AML-193 (cell line): ENCODE measurements at regions not wholly inside any gene's neighbourhood (a gene's known extent, or its start where the extent isn't known, plus 50 kb on each side); places are given as distances from the start of the nearest gene placed in this dataset.
"Not testable (repeated sequence)": the region's sequence is repeated elsewhere in the genome, so short reads cannot be mapped to it uniquely, and the experiment has no call there.

Experiments used
- DNase-seq, 2 experiments: peaks; one replicate each; lab custom pipeline; 2025; lab: John Stamatoyannopoulos, UW

DNA sequence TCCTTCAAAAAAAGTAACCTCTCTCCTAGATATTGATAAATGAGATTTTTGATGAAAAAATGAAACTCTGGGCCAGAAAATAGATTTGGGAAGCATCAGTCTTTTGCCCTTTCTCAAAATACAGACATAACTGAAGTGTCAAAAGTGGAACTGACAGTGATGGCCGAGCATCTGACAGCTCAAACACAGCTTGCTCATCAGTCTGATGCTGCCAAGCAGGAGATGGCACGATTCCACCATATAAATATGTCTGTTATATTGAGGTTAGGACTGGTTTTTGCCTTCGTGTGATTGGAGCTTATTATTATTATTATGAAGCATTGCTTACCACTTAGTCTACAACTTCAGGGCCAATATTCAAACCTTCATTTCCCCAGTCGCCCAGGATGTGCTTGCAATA is 152.6 kb upstream of the EPHA3 start:
- DNase-seq: no peak

DNA sequence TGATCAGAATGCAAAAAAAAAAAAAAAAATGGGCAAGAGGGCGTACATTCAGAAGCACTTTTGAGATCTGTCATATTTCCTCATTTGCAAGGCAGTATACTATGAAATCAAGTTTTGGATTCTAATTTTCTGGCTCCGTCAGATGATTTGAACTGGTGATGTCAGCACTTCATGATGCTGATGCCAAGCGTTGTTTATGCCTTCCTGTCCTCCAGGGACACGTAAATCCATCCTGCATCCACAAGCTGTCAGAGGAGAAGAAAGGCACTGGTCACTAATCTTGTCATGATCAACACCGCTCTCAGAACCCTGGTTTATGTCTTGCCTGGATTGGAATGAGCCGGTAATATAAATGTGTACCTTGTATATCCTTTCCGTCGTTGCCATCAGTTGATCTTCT is 152.1 kb upstream of the EPHA3 start:
- DNase-seq: no peak

DNA sequence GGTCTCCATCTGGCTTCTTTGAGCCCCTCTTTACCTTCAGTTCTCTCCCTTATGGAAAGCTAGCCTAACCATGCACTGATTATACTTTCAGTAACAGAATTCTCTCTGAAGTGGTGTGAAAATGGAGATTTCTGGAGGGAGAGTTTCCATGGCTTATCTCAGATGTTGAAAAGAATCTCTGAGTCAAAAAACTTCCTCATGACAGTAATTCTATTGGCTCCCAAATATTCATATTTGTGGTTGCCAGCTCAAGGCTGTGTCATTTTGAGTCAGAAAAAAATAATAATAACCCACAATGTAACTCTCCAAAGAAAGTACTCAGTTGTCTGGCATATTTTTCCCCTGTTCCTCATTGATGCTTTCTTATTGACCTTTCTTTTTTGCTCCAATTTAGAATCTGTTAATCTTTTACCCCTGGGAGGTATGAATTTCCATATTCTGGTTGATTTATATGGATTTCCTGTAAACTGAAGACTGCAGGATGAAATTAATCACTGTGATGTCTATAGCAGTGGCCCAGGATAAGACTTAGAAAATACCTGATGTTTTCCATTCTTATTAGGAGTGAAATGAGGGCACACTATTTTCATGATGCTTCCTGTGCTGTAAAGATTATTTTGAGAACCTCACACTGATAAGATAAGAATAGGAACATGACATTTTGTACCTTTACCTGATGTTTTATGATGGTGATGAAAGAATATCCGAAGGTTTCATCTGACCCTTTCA is 149.5 kb upstream of the EPHA3 start:
- DNase-seq: no peak

DNA sequence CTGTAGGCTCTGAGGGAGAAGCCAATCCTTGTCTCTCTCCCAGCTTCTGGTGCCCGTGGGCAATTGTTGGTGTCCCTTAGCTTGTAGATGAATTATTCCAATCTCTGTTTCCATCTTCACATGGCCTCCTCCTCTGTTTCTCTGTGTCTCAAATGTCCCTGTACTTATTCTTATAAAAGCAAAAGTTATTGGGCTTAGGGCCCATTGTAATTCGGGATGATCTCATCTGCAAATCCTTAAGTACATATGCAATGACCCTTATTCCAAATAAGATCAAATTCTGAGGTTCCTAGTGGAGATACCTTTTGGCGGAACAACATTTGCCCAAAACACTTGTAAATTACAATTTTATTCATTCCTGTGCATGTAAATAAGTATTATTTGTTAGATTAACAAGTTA is 147.4 kb upstream of the EPHA3 start:
- DNase-seq: no peak

DNA sequence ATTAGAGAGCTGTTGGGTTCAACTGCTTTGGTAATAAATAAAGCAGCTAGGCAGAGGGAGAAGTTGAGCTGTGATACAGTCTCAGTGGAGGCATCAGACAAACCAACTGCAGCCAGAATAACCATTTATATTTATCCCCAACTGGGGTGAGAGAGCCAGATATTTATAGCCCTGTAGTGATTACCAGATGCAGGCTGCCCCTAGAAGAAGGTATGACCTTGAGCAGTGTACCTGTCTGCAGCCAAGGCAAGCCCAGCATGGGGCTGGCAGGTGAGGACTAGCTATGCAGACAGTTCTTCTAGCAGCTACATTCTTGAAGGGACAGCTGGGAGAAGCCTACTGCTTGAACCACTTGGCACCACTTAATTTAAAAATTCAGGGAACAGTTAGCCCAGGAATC is 144.4 kb upstream of the EPHA3 start:
- no peak for DNase-seq

DNA sequence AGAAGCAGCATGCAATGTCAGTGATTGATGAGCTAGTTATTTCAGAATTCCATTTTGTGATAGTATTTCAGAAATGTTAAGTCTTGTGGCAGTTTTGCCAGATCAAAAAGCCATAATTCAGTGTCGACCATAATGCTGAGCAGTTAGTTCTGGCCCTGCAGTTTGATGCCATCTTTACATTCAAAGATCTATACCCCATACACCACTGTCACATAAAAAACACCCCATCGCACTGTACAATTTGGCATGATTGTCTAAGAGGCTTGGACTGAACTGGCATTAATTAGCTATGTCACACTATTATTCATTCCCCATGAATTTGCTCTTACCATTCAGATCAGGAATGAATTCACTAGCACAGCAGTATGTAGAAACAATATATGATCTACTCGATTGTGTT is 127.7 kb upstream of the EPHA3 start:
- DNase-seq: no peak

DNA sequence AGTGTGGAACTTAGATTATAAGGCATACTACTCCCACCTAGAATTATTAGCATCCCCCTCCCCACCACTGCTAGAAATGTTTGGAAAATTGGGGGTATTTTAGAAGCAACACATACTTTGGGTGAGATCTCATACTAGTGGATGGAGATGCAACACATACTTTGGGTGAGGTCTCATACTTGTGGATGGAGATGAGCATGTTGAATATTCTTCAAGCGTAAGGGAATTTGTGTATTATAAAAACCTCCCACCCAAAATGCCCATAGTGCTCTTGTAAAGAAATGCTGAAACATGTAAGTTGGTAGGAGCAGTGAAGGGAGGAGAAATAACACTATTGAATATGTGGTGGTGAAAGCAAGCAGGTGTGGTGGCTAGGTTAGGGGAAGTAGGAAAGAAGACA is 124.0 kb upstream of the EPHA3 start:
- no peak for DNase-seq

DNA sequence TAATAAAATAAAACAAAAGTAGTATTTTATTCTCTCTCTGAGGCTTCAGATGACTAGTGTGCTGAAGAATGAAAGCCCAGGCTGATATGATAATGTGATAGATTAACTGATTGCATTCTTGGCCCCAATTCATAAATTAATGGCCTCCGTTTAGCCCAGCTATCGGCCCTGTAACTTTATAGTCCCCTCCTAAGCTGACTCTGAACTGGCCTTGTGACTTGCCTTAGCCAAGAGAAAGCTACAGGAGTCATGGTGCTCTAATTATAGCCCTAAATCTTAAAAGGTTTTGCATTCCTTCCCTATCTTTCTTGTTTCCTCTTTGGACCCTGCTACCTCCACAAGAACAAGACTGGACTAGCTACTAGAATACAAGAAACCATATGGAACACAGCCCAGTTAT is 123.2 kb upstream of the EPHA3 start:
- no peak for DNase-seq

DNA sequence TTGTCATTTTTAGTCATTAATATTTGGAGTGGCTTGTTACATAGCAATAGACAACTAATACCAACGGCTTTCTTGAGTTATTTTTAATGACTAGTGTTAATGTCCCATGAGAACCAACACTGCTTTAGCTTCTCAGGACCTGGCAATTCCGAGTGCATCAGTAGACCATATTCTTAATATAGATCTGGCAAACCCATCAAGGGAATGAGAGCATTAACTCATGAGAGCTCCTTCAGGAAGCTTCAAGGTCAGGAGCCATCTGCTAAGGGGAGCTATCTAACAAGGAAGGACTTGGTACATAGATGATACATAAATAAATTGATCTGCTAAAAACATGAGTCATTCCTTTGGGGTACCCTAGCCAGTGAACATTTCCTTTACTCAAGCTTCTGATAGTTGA is 122.6 kb upstream of the EPHA3 start:
- no peak for DNase-seq

DNA sequence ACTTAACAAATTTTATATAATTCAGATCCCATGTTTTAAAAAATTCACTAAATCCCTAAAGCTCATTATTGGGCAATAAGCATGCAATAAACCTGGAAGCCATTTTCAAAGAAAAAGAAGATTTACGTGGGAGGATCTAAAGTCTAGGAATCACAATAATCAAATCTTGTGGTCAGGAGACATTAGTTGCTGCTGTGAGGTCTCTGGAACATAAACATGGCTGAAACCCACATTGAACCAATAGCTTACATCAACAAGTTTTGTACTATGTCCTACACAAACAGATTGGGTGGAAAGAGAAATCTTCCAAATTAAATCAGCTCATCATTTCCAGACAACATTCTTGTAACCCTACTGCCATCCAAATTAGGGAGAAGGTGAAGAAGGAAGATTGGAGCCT is 121.9 kb upstream of the EPHA3 start:
- DNase-seq: no peak

DNA sequence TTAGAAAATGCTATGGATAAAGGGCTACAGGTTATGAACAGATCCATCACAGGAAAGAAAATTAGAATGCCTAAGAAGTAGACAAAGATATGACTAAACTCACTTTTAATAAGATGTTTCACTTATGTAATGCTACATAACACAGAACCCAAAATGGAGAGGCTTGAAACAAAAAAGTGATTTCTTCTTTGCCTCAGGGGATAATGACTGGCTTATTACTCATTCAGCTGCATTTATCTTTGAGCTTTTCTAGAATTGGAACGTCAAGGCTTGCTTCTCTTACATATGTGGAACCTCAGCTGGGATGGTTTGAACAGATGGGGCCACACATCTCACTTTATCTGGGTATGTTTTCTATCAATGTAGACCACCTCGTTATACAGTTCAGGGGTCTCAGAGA is 120.6 kb upstream of the EPHA3 start:
- no peak for DNase-seq

DNA sequence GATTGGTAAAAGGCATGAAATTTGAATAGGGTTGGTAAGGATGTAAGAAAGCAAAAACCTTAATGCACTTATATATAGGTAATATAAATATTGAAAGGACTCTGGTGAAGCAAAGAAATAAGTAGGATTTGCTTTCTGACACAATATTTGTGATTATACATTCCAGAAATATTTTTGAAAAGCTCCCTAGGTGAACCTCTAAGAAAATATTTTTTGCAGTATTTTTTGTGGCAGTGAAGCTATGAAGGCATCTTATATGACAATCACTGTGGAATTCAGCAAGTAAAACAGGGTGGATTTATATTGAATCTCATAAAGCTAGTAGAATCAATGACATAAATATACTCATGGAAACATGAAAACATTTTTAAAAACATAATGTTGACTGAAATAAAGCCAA is 119.6 kb upstream of the EPHA3 start:
- DNase-seq: no peak

DNA sequence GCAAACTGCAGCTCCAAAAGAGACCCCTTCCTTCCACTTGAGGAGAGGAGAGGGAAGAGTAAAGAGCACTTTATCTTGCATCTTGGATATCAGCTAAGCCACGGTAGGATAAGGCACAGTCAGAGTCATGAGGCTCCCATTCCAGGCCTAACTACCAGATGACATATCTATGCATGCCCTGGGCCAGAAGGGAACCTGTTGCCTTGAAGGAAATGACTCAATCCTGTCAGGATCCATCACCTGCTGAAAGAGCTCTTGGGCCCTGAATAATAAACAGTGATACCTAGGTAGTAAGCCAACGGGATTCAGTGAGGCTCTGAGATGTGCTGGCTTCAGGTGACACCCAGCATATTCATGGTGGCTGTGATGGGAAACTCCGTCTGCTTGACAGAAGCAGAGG is 118.5 kb upstream of the EPHA3 start:
- no peak for DNase-seq

DNA sequence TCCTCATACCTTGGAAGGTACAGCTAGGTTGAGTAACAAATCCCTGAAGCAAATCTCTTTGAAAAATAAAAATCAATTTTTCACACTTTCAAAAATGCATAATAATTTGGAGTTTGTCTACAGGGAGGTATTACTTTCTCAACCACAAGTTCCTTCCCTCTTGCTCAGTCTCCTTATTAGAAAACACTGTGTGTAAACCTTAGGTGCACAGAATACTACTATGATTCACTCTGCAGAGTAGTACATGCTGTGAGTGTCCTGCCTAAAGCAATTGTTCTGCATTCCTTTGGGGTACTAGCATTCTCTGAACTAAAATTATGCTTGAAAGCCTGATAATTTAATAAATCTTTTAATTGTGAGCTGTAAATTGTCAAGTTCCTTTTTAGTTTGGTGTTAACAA is 115.9 kb upstream of the EPHA3 start:
- no peak for DNase-seq

DNA sequence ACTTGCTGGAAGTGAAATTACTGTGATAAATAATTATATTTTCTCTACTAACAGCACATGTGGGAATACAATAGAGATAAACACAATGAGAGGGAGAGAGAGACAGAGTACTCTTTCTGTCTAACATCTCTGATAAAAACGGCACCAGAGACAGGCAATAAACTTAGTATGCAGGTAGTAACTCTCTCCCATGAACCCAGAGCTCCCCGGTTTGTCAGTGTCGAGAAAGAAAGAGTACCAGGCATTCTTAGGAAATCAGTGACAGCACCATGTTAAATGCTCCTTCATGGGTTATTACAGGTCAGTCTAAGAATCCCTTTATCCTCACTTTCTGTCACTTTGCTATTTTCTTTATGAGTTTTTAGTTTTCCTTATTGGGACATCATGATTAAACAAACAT is 110.7 kb upstream of the EPHA3 start:
- no peak for DNase-seq

DNA sequence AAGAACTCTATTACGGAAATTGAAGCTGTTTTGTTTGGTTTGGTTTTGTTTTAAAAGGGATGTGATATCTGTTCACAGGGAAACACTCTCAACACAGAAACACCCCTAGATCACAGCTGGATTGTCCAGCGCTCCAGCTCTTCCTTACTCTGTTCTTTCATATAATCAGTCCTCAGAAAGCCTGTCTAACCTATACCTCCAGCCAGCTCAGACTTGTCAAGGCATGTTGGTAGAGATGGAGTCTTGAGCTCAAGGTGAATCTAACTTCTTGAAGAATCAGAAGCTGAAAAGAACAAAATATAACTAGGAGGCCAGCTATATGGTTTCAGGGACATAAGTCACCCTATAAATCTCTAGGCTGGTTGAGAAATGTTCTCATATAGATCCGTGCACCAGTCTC is 110.2 kb upstream of the EPHA3 start:
- DNase-seq: no peak

DNA sequence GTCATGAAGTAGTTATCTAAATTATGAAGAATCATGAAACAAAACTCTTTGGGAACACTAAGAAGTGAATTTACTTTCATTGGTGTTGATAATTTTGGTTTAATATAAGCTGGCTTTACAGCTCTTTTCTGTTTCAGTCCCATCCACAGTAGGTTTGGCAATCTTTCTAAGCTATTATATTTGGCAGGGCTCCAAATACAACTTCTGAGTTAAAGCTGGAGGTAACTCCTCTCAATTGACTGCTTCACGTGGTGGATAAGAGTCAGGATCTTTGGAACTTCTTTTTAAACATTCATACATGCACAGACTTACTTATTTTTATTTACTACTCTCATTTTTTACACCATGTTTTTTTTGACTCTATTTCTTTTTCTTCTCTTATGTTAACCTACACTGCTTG is 106.5 kb upstream of the EPHA3 start:
- DNase-seq: no peak

DNA sequence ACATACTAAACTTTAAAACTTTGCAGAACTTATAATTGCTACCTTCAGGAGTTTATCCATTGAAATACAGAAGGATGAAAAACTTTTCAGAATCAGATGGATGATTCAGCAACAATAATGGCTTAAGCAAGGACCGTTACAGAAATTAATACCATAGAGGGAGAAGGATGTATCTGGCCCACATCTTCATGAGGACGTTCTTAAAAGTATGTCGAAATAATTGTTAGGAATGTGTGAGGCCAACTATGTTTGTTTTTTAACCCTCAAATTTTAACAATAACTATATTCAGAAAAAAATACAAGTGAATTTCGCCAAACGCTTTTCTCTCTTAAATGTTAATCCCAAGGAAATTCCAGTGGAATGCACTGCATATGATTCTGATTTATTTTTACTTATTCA is 105.2 kb upstream of the EPHA3 start:
- DNase-seq: no peak

DNA sequence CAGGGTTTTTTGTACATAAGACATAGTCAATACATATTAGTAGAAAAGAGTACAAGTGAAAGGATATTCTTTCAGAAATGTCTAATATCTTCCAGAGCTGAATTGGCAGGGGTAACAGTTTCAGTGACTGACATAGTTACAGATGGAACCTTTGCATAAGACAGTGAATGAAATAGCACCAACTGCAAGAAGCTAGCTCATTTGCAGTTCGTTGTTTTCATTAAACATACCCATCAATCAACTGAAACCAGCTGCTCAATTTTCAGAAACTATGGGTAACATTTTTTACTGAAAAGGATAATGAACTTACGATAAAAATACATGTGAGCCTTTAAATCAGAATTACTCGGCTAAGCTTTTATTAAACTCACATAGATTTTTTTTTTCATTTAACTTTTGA is 93.9 kb upstream of the EPHA3 start:
- DNase-seq: no peak

DNA sequence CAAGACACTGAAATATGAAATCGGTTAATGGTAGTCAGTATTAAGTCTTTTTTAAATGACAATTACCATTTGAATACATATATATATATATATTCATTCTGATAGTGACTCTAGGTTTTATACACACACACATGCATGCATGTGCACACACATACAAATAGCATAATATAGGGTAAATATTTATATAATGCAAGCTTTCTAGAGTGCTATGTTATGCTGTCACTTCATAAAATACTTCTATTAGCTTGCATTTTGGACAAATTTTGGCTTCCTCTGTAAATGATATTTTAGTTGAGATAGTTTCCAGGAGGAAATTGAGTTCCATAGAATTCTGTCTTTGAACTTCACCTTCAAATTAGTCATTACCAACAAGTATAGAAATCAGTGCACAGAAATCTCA is 89.9 kb upstream of the EPHA3 start:
- DNase-seq: no peak

DNA sequence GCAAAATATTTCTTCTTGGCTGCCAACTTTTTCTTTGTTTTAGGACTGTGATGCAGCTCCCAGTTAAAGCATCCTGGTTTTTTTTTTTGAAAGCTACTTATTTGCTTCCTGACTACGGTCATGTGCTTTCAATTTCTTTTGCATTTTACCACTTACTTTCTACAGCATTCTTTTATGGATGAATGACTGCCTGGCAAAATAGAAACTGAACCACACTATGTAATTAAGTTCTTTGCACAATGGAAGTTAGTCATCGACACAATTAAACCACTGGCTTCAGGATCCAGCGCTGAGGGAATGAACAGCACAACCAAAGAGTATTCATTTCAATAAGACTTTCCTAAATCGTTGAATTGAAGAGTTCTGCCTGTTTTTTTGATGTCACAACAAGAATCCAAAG is 82.2 kb upstream of the EPHA3 start:
- DNase-seq: no peak

DNA sequence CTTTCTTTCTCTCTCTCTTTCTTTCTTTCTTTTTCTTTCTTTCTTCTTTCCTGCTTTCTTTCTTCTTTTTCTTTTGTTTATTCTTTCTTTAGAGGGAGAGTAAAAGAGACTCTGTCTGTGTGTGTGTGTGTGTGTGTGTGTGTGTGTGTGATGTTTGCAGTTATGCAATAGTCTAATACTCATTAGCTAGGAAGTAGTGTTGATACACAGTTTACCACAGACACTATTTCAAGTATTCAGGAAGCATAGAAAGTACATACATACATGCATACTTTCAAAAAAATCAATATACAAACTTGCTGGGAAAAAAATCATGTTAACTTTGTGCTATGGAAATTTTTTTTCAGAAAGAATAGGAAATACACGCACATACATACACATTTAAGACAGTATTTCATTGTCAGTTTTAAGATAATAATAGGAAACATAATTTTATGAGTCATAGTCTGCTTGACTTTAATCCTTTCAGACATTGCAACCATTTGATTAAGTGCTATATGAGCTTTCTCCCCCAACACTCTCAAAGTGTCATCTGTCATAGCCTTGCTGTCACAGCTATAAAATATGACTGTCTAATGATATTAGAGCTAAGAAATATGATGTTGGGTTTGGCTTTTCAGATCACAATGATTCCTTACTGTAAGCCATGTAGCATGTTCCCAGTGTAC is 74.9 kb upstream of the EPHA3 start:
- DNase-seq: no peak

DNA sequence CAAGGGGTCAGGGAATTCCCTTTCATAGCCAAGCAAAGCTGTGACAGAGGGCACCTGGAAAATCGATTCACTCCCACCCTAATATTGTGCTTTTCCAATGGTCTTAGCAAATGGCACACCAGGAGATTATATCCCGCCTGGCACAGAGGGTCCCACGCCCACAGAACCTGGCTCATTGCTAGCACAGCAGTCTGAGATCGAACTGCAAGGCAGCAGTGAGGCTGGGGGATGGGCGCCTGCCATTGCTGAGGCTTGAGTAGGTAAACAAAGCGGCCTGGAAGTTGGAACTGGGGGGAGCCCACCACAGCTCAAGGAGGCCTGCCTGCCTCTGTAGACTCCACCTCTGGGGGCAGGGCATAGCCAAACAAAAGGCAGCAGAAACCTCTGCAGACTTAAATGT is 72.7 kb upstream of the EPHA3 start:
- DNase-seq: not testable (repeated sequence)

DNA sequence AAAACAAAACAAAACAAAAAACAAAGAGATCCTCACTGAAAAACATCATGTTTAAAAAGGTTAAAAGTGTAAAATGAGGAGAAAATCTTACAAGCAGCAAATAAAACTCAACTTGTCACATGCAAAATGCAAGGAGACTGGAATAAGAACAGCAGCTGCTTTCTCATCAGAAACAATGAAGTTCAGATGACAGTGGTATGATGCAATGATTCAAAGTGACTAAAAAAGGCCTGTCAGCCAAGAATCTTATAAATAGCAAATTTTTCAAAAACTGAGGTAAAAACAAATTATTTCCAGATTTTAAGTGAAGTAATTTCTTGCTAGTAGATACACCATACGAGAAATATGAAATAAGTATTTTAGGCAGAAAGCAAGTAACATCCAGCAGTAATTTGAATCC is 68.6 kb upstream of the EPHA3 start:
- no peak for DNase-seq
